ENCODE measurements at regions not wholly inside any gene's neighbourhood (a gene's known extent, or its start where the extent isn't known, plus 50 kb on each side); places are given as distances from the start of the nearest gene placed in this dataset.

- H3K4me3 ChIP-seq (ENCODE audit: low read depth, low read length), result no peak overlapping the region
- DNase-seq (ENCODE audit: low read depth), result no peak
- no peak for TF ChIP-seq CTCF (IDR thresholded peaks at IDR 0.05; ENCODE audit: insufficient read depth, low read length)
Observed at GRCh38 chr3:145170121-145170520, 990.9 kb downstream of the PLOD2 start.

- TF ChIP-seq CTCF (IDR thresholded peaks at IDR 0.05; ENCODE audit: insufficient read depth, low read length), result no peak
- H3K4me3 ChIP-seq (ENCODE audit: low read depth, low read length), result no peak overlapping the region
- DNase-seq (ENCODE audit: low read depth), result no peak
Observed at GRCh38 chr3:145175626-145176025, 985.4 kb downstream of the PLOD2 start.

DNA sequence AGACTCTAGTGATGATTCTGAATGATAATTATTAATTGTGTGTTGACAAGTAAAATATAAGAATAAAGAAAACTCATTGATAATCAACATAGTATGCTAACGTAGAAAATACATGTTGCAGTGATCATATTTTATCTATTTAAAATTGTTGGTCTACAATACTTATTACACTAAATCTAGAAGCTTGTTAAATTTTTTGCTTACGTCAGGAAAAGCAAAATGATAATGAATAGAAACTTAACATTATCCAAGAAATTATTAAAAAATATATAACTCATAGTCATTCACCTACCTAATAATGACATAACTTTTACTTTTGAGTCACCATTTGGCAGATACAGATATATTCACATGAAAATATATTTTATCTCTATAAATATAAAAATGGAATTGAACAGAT is 984.1 kb downstream of the PLOD2 start:
- no peak for DNase-seq (ENCODE audit: low read depth)
- no peak for TF ChIP-seq CTCF (IDR thresholded peaks at IDR 0.05; ENCODE audit: insufficient read depth, low read length)
- no peak overlapping the region for H3K4me3 ChIP-seq (ENCODE audit: low read depth, low read length)

- H3K4me3 ChIP-seq (ENCODE audit: low read depth, low read length), result no peak overlapping the region
- no peak for DNase-seq (ENCODE audit: low read depth)
- TF ChIP-seq CTCF (IDR thresholded peaks at IDR 0.05; ENCODE audit: insufficient read depth, low read length), result no peak
Observed at GRCh38 chr3:145177828-145178227, 983.2 kb downstream of the PLOD2 start.

DNA sequence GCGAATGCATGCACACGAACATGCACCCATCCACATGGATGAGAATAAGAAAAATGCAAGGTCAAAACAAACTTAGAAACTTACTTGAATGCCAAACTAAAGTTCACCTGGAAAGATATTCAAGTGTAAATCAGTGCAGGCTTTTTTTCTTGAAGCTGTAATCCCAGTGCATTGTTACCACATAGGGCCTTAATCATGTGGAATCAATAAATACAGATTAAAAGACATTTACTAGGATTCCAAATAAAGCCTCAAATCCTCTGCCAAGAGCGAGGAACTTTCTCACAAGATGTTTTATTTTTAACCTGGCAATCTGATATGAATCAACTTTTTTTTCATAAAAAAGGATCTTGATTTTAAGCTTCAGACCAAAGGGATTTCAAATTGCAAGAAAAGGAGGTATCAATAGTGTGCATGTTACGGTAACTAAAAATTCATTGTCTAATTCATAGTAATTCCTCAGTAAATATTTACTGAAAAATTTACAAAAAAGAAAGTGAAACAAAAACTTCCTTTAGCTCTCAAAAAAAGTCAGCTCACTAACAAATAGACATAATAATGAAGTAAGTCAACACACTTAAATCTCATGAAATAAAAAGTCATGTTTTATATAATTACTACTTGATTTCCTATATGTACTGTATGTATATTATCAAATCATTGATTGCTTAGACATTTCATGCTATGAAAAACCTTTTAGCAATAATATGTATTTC is 978.6 kb downstream of the PLOD2 start:
- peak; percentile 49 for DNase-seq (ENCODE audit: low read depth)
- H3K4me3 ChIP-seq (ENCODE audit: low read depth, low read length), result peak overlapping the region; percentile 3
- TF ChIP-seq CTCF (IDR thresholded peaks at IDR 0.05; ENCODE audit: insufficient read depth, low read length), result no peak

GRCh38 chr3:145183261-145183660 is 977.7 kb downstream of the PLOD2 start:
- DNase-seq (ENCODE audit: low read depth), result peak; percentile 36
- H3K4me3 ChIP-seq (ENCODE audit: low read depth, low read length), result no peak overlapping the region
- TF ChIP-seq CTCF (IDR thresholded peaks at IDR 0.05; ENCODE audit: insufficient read depth, low read length), result no peak

Measured in fibroblast of the aortic adventitia (primary cell).